AG10803 (cell line): ENCODE measurements at regions not wholly inside any gene's neighbourhood (a gene's known extent, or its start where the extent isn't known, plus 50 kb on each side); places are given as distances from the start of the nearest gene placed in this dataset.

Experiments
- DNase-seq: peaks from one replicate; pipeline ENCODE4 v3.0.0; 2010; ENCODE audit warnings: low read depth
- H3K4me3 ChIP-seq: 2 replicates; pipeline ENCODE4 v1.5.1; 2011; ENCODE audit warnings: mild to moderate bottlenecking, low read length, control low read depth
- TF ChIP-seq, protein P1 (sequence below): conservative IDR thresholded peaks from 2 replicates; pipeline ENCODE4 v1.5.1; 2011; ENCODE audit warnings: mild to moderate bottlenecking, low read length, control low read depth, inconsistent platforms

GRCh38 chr12:41869432-41869831, 275.2 kb downstream of the GXYLT1 start:
- no peak for DNase-seq
- no peak overlapping the region for H3K4me3 ChIP-seq
- TF ChIP-seq, protein P1, sequence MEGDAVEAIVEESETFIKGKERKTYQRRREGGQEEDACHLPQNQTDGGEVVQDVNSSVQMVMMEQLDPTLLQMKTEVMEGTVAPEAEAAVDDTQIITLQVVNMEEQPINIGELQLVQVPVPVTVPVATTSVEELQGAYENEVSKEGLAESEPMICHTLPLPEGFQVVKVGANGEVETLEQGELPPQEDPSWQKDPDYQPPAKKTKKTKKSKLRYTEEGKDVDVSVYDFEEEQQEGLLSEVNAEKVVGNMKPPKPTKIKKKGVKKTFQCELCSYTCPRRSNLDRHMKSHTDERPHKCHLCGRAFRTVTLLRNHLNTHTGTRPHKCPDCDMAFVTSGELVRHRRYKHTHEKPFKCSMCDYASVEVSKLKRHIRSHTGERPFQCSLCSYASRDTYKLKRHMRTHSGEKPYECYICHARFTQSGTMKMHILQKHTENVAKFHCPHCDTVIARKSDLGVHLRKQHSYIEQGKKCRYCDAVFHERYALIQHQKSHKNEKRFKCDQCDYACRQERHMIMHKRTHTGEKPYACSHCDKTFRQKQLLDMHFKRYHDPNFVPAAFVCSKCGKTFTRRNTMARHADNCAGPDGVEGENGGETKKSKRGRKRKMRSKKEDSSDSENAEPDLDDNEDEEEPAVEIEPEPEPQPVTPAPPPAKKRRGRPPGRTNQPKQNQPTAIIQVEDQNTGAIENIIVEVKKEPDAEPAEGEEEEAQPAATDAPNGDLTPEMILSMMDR: no peak

GRCh38 chr12:41866878-41867430, 277.7 kb downstream of the GXYLT1 start:
- H3K4me3 ChIP-seq: no peak overlapping the region
- TF ChIP-seq, protein P1: no peak
- no peak for DNase-seq

DNA sequence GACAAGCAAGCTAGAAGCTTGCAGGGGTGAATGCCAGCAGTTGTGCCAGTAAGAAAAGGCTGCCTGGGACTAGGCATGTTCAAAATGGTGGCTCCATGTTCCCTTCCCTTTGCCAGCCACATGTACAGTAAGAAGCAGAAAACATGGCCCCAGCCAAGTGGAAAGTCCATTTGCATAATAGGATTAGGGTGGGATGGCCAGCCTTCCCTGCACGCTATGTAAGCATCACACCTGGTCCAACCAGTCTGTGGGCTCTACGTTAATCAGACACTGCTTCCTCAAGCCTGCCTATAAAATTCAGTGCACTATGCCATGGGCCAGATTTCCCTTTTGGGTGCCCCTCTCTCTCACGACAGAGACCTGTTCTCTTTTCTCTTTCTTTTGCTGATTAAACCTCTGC, 288.4 kb downstream of the GXYLT1 start:
- TF ChIP-seq, protein P1: no peak
- DNase-seq: no peak
- H3K4me3 ChIP-seq: no peak overlapping the region

GRCh38 chr12:41850046-41850445, 294.6 kb downstream of the GXYLT1 start:
- TF ChIP-seq, protein P1: no peak
- no peak for DNase-seq
- no peak overlapping the region for H3K4me3 ChIP-seq

- TF ChIP-seq, protein P1: no peak
- no peak for DNase-seq
- H3K4me3 ChIP-seq: no peak overlapping the region
Observed at GRCh38 chr12:41846718-41847117, 298.0 kb downstream of the GXYLT1 start.

DNA sequence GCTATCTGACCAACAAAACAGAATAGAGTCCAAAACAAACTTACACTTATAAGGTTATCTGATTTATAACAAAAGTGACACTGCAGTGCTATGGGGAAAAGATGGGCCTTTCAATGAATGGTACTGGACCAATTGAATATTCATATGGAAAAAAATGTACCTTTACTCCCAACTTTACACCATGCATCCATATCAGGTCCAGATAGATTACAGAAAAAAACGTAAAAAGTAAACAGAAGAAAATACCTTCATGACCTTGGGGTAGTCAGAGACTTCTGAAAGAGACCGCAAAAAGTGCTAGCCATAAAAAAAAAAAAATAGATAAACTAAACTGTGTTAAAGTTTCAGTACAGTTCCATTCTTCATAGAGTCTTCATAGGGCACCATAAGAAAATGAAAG, 308.3 kb downstream of the GXYLT1 start:
- no peak for DNase-seq
- no peak overlapping the region for H3K4me3 ChIP-seq
- TF ChIP-seq, protein P1: no peak

- DNase-seq: no peak
- H3K4me3 ChIP-seq: no peak overlapping the region
- TF ChIP-seq, protein P1: no peak
Observed at GRCh38 chr12:41835556-41835955, 309.1 kb downstream of the GXYLT1 start.
